ENCODE measurements at regions not wholly inside any gene's neighbourhood (a gene's known extent, or its start where the extent isn't known, plus 50 kb on each side); places are given as distances from the start of the nearest gene placed in this dataset.
A peak's percentile ranks its signal among the peaks of the same experiment; 100 is the strongest.

GRCh38 chr2:67865917-67866316 lies 196.9 kb downstream of the C1D start:
- DNase-seq (no peak), ATAC-seq (no peak)
- in situ Hi-C loops (cut with MboI; ENCODE audit: low sequenced_read_pairs in 4 of 4), result no loop called here
- H3K36me3 ChIP-seq, result no peaks in the 10 kb centered on the region
- intact Hi-C loops (cut with DNase I; ENCODE audit: low total_unique reads), result no loop called here
- no peak overlapping the region for H3K4me3 ChIP-seq
- no peak for TF ChIP-seq CTCF (IDR thresholded peaks at IDR 0.05 in 4 of 5, conservative IDR thresholded peaks at IDR 0.05 in 1 of 5)
- TF ChIP-seq POLR2A (IDR thresholded peaks at IDR 0.05), result no peak
- H3K27me3 ChIP-seq, result peaks cover 0 to 3% (median 0%) of the 10 kb centered on the region in 3 donors
- H3K9me3 ChIP-seq, result no peaks in the 10 kb centered on the region
- H3K27ac ChIP-seq, result no peak overlapping the region
- no peaks in the 10 kb centered on the region for H3K4me1 ChIP-seq

- Histone ChIP-seq H3K4me3 (no peak overlapping the region), H3K36me3 (no peaks in the 10 kb centered on the region), H3K27ac (no peak overlapping the region), H3K9me3 (no peaks in the 10 kb centered on the region), H3K27me3 (peaks cover 0 to 3% (median 0%) of the 10 kb centered on the region in 3 donors), H3K4me1 (peaks cover 0 to 3% of the 10 kb centered on the region in 2 donors)
- DNase-seq (no peak), ATAC-seq (no peak)
- intact Hi-C loops (cut with DNase I; ENCODE audit: low total_unique reads), result no loop called here
- in situ Hi-C loops (cut with MboI; ENCODE audit: low sequenced_read_pairs in 4 of 4), result no loop called here
- no peak for TF ChIP-seq CTCF (IDR thresholded peaks at IDR 0.05 in 4 of 5, conservative IDR thresholded peaks at IDR 0.05 in 1 of 5)
- TF ChIP-seq POLR2A (IDR thresholded peaks at IDR 0.05), result no peak
Observed at GRCh38 chr2:67867735-67868134, 195.1 kb downstream of the C1D start.

- in situ Hi-C loops (cut with MboI; ENCODE audit: low sequenced_read_pairs in 4 of 4) (no loop called here), intact Hi-C loops (cut with DNase I; ENCODE audit: low total_unique reads) (no loop called here)
- Histone ChIP-seq H3K4me1 (peaks cover 0 to 3% of the 10 kb centered on the region in 2 donors), H3K4me3 (no peak overlapping the region), H3K36me3 (no peaks in the 10 kb centered on the region), H3K9me3 (no peaks in the 10 kb centered on the region), H3K27ac (no peak overlapping the region), H3K27me3 (peaks cover 0 to 3% (median 0%) of the 10 kb centered on the region in 3 donors)
- ATAC-seq, result peak in 1 of 2 donors; percentile 39
- TF ChIP-seq CTCF (IDR thresholded peaks at IDR 0.05 in 4 of 5, conservative IDR thresholded peaks at IDR 0.05 in 1 of 5), result no peak
- no peak for TF ChIP-seq POLR2A (IDR thresholded peaks at IDR 0.05)
- no peak for DNase-seq
Observed at GRCh38 chr2:67871686-67872412, 191.0 kb downstream of the C1D start.

- Histone ChIP-seq H3K4me3 (no peak overlapping the region), H3K9me3 (no peaks in the 10 kb centered on the region), H3K36me3 (no peaks in the 10 kb centered on the region), H3K27ac (no peak overlapping the region), H3K27me3 (peaks cover 0 to 3% (median 0%) of the 10 kb centered on the region in 3 donors), H3K4me1 (peaks cover 0 to 3% of the 10 kb centered on the region in 2 donors)
- ATAC-seq (no peak), DNase-seq (no peak)
- TF ChIP-seq CTCF (IDR thresholded peaks at IDR 0.05 in 4 of 5, conservative IDR thresholded peaks at IDR 0.05 in 1 of 5) (no peak), POLR2A (IDR thresholded peaks at IDR 0.05) (no peak)
- in situ Hi-C loops (cut with MboI; ENCODE audit: low sequenced_read_pairs in 4 of 4), result no loop called here
- intact Hi-C loops (cut with DNase I; ENCODE audit: low total_unique reads), result no loop called here
Observed at GRCh38 chr2:67872481-67872880, 190.3 kb downstream of the C1D start.

Measured in gastrocnemius medialis (tissue), 4 donors.